Ramos (cell line): ENCODE measurements at regions not wholly inside any gene's neighbourhood (a gene's known extent, or its start where the extent isn't known, plus 50 kb on each side); places are given as distances from the start of the nearest gene placed in this dataset.

ENCODE experiments used
- in situ Hi-C: fragments of 300-500 bp; cut with MboI; formaldehyde crosslinking; loops from one replicate; pipeline ENCODE4 v1.14.3; 2022; ENCODE audit warnings: low sequenced_read_pairs; ENCODE audit not compliant: unreplicated experiment

- in situ Hi-C loops, result loop anchor here (25.0 kb wide), 1 partner anchor 966 kb away; no protein-coding TSS in a partner anchor
These were observed 150.5 kb downstream of the TEX29 start for GRCh38 chr13:111470933-111471332.

- in situ Hi-C loops, result loop anchor here (25.0 kb wide), 1 partner anchor 965 kb away; no protein-coding TSS in a partner anchor
These were observed 151.6 kb downstream of the TEX29 start for GRCh38 chr13:111472083-111472482.

- in situ Hi-C loops, result loop anchor here (25.0 kb wide), 1 partner anchor 964 kb away; no protein-coding TSS in a partner anchor
These were observed 152.4 kb downstream of the TEX29 start for GRCh38 chr13:111472559-111473460.

- in situ Hi-C loops, result loop anchor here (25.0 kb wide), 1 partner anchor 963 kb away; no protein-coding TSS in a partner anchor
These were observed 153.9 kb downstream of the TEX29 start for GRCh38 chr13:111474136-111475002.

GRCh38 chr13:111475488-111475887, 155.0 kb downstream of the TEX29 start:
- in situ Hi-C loops, result no loop called here

- in situ Hi-C loops, result no loop called here
These were observed 155.8 kb downstream of the TEX29 start for GRCh38 chr13:111476197-111476596.

GRCh38 chr13:111479412-111479811, 159.0 kb downstream of the TEX29 start:
- in situ Hi-C loops, result no loop called here

GRCh38 chr13:111480503-111480902, 160.1 kb downstream of the TEX29 start:
- in situ Hi-C loops, result no loop called here

- in situ Hi-C loops, result no loop called here
These were observed 160.5 kb downstream of the TEX29 start for GRCh38 chr13:111480976-111481375.

- in situ Hi-C loops, result no loop called here
These were observed 161.7 kb downstream of the TEX29 start for GRCh38 chr13:111482126-111482525.

- in situ Hi-C loops, result no loop called here
These were observed 162.6 kb downstream of the TEX29 start for GRCh38 chr13:111482806-111483620.

GRCh38 chr13:111483621-111483987, 163.2 kb downstream of the TEX29 start:
- in situ Hi-C loops, result no loop called here

- in situ Hi-C loops, result no loop called here
These were observed 163.9 kb downstream of the TEX29 start for GRCh38 chr13:111484141-111484925.

GRCh38 chr13:111484959-111485358, 164.5 kb downstream of the TEX29 start:
- in situ Hi-C loops, result no loop called here

GRCh38 chr13:111485491-111486250, 165.2 kb downstream of the TEX29 start:
- in situ Hi-C loops, result no loop called here

- in situ Hi-C loops, result no loop called here
These were observed 165.9 kb downstream of the TEX29 start for GRCh38 chr13:111486331-111486730.

GRCh38 chr13:111486801-111487200, 166.4 kb downstream of the TEX29 start:
- in situ Hi-C loops, result no loop called here

GRCh38 chr13:111488486-111489132, 168.2 kb downstream of the TEX29 start:
- in situ Hi-C loops, result no loop called here
